NCI-H1694 treated with DMSO at 0.1 percent for 48 hours (cell line): ENCODE measurements at regions not wholly inside any gene's neighbourhood (a gene's known extent, or its start where the extent isn't known, plus 50 kb on each side); places are given as distances from the start of the nearest gene placed in this dataset.
"Not testable (repeated sequence)": the region's sequence is repeated elsewhere in the genome, so short reads cannot be mapped to it uniquely, and the experiment has no call there.

Experiments
- DNase-seq: peaks from one replicate; lab custom pipeline; 2025; lab: John Stamatoyannopoulos, UW

GRCh38 chr12:75705749-75706711, 194.6 kb upstream of the KRR1 start:
- DNase-seq = no peak

DNA sequence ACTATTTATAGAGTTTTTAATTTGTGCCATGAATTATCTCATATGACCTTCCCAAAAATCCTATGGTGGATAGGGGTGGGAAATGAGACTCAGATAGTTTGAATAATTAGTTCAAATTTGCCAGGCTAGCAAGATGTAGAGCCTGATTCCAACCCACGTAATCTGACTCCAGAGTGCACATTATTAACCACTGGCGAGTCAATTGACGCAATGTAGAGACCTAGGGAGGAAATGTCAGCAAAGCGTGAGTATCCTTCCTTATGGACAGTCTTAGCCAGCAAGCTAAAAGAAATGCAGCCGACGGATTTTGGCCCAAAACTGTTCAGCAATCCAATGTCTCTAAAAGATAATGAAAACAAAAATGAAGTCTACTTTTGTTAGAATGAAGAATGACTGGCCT, 193.3 kb upstream of the KRR1 start:
- DNase-seq = no peak

DNA sequence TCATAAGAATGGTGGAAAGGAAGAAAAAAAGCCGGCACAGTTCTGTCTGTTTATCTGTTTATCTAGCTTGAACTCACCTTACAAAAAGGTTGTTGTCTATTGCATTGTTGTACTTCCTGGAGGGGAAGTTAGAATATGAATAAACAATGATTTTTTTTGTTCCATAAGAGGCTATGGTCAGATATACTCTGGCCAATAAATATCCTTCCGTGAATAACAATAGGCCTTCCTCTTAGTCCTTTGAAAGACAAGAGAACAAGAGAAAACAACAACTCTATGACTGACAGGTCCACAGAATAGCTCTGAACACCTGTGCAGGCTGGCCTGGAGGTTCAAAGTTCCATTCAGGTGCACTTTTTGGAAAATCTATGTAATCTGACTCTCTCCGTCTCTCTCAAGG, 192.8 kb upstream of the KRR1 start:
- no peak for DNase-seq

- no peak for DNase-seq
Observed at GRCh38 chr12:75703131-75703530, 191.7 kb upstream of the KRR1 start.

DNA sequence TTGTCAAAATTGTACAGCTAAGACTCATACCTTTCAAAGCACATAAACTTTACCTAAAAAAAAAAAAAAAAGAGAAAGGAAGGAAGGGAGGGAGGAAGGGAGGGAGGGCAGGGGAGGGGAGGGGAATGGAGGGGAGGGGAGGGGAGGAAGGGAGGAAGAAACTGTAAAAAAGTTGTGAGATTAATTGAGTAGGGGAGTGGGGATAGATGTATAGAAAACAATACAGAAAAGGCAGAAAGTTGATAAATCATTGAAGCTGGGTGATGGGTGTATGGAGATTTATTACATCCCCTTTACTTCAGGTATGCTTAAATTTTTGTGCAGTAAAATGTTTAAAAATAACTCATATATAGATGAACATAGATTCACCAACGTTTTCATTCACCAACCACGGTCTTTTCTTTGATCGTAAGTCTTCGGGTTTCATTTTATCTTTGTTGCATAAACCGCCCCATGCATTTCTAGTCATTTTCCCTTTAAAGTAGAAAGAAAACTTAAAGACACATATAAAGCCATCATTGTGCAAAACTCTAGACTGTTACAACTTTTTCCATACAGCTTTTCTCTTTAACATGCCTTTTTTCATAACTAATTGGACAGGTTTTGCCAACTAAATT, 191.2 kb upstream of the KRR1 start:
- no peak for DNase-seq

GRCh38 chr12:75701859-75702258, 190.4 kb upstream of the KRR1 start:
- no peak for DNase-seq

DNA sequence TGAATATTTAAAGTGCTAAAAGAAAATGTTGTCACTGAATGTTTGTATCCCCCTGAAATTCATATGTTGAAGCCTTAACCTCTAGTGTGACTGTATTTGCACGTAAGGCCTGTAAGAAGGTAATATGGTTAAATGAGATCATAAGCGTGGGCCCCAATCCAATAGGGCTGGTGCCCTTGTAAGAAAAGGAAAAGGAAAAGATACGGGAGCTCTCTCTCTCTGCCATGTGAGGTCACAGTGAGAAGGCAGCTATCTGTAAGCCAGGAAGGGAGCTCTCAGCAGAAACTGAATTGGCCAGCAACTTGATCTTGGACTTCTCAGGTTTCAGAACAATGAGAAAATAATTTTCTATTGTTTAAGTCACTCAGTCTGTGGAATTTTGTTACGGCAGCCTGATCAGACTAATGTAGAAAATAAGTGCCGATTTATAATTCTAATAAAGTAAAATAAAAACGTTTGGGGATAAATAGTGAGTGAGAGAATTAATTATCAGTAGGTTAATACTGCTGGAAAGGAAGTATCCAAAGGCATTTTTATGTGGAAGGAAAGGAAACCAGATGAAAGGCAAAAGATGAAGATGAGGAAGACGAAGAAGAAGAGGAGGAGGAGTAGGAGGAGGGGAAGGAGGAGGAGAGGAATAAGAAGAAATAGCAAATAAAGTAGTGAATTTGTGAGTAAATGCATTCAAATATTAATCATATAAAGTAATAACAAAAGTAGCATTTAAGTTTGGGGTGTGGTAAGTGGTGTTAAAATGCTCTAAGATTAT, 188.5 kb upstream of the KRR1 start:
- DNase-seq = no peak

DNA sequence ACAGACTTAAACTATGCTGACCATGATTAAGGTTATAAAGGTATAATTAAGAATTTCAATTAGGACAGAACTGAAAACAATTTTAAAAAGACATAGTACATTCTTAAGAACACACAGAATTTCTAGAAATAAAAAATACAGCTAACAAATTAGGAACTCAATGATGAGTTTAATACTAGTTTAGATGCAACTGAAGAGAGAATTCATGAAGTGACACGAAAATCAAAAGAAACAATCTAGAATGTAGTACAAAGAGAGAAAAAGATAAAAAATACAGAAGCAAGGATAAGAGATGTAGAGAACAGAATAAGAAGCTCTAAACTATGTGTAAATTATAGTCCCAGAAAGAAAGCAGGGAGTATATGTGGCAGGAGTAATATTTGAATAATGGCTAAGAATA, 187.8 kb upstream of the KRR1 start:
- no peak for DNase-seq

- DNase-seq = no peak
Observed at GRCh38 chr12:75698052-75698451, 186.6 kb upstream of the KRR1 start.

- no peak for DNase-seq
Observed at GRCh38 chr12:75695926-75696325, 184.5 kb upstream of the KRR1 start.

DNA sequence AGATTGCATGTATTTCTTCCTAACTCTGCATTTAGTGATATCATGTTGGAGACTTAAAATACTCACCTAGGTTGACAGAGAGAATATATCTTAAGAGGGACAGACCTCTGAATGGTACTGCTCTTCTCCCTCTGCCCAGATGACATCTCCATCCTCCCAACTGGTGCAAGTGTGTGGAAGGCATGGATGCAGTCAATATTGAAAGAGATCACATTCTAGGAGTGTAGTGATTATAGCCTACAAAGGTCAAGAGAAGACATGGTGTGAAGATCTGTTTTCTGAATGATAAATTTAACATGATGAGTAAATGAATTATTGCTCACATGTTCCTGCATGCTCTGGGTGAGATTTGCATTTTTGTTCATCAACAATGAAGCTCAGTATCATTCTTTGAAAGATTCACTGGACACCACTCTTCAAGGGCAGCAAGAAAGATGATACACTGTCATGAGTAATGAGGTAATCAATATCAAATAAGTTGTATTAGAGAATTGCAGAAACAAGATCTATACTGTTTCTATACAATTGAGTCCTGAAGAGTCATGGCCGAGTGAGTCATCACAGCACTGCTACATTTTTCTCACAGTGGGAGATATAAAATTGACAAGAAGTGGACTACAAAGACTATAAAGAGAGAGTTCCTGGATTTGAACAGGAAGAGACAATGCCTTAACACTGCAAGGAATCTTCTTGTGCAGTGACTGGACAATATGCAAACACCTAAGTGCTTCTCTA, 183.3 kb upstream of the KRR1 start:
- no peak for DNase-seq

DNA sequence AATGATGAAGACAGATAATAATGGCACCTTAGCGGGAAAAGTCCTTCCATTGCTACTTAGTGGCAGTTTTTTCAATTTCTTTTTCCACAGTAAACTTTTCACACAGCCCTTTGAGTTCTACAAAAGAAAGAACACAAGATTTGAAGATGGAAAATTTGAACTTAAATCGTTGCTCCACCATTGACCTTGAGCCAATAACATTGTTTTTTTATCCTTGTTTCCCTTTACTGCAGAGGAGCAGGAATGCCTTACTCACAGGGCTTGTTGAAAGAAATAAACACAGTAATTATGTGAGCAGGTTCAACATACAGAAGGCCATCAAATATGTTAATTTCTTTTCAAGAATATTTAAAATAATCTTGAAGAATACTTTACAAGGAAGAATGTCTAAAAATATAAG, 181.5 kb upstream of the KRR1 start:
- no peak for DNase-seq

- DNase-seq = no peak
Observed at GRCh38 chr12:75690296-75690955, 179.0 kb upstream of the KRR1 start.

- DNase-seq = not testable (repeated sequence)
Observed at GRCh38 chr12:75686233-75686632, 174.8 kb upstream of the KRR1 start.

- no peak for DNase-seq
Observed at GRCh38 chr12:75685617-75686225, 174.3 kb upstream of the KRR1 start.

DNA sequence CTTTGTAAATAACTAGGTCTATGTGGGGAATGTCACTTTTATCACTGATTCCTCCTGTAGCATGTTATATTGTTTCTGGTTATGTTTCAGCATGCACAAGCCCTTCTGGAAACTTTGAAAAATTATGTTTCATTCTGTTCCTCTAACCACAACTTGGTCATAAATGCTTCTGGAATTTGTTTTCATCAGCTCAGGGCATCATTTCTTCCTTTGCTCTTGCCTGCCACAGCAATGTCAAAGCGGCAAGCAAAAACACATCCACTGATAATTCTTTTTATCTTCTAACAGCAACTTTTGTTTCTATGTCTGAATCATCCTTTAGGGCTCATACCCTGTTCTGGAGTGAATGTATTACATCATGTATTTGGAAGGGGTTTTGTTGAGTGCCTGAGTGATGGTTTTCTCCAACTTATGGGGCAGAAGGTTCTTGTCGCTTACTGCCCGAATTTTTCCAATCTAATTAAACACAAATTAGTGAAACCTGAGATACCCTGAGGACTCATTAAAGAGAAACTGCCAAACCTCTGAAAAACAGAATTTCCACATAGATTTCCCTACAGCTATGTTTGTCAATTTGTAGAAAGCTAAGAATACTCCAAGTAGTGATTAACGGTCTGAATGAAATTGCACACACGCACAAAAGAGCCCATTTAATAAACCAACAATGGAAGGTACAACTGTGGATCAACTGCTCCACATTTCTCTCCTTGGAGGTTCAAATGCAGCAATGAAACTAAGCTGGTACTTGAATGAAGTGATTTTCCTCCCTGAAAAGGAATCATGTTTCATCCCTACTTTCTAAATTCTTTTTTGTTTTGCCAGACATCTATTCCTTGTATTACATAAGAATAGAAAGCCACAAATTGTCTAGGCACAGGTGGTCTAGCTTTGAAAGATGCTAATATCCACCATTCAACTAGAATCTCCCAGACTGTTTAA, 173.5 kb upstream of the KRR1 start:
- no peak for DNase-seq

GRCh38 chr12:75683995-75684586, 172.7 kb upstream of the KRR1 start:
- DNase-seq = not testable (repeated sequence)

DNA sequence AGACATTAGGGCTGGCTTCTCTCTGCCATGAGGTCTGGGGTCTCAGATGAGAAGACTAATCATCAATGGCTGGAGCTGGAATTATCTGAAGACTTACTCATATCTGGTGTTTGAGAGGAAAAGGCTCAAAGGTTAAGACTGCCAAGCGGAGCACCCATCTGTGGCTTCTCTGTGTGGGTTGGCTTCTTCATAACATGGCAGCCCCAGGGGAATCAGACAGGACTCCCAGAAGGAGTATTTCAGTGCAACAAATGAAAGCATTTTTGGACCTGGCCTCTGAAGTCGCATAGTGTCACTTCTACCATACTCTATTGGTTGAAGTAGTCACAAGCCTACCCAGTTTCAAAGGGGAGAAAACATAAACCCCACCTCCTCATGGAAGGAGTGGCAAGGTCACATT, 171.8 kb upstream of the KRR1 start:
- DNase-seq = no peak

- DNase-seq = no peak
Observed at GRCh38 chr12:75677522-75677921, 166.1 kb upstream of the KRR1 start.

DNA sequence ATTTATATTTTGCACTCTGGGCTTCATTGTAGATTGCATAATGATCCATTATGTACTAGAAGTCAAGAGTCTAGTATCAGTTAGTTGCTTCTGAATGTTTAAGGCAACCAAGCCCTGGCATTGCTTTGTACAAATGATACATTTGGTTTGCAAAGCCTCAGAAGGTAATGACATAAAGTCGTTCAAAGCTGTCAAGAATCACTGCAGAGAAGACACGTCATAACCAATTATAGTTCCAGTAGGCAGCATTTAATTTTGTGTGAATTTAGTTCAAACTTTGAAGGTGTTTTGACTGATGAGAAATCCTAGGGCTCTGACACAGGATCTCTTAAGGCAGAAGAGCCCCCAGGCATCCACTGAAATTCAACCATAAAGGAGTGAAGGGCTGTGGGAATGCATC, 163.0 kb upstream of the KRR1 start:
- no peak for DNase-seq
